NCI-H2196 treated with DMSO at 0.1 percent for 48 hours (cell line): ENCODE measurements at regions not wholly inside any gene's neighbourhood (a gene's known extent, or its start where the extent isn't known, plus 50 kb on each side); places are given as distances from the start of the nearest gene placed in this dataset.
"Not testable (repeated sequence)": the region's sequence is repeated elsewhere in the genome, so short reads cannot be mapped to it uniquely, and the experiment has no call there.

Experiments
- DNase-seq: peaks from one replicate; lab custom pipeline; 2025; ENCODE audit not compliant: unreplicated experiment; lab: John Stamatoyannopoulos, UW

DNA sequence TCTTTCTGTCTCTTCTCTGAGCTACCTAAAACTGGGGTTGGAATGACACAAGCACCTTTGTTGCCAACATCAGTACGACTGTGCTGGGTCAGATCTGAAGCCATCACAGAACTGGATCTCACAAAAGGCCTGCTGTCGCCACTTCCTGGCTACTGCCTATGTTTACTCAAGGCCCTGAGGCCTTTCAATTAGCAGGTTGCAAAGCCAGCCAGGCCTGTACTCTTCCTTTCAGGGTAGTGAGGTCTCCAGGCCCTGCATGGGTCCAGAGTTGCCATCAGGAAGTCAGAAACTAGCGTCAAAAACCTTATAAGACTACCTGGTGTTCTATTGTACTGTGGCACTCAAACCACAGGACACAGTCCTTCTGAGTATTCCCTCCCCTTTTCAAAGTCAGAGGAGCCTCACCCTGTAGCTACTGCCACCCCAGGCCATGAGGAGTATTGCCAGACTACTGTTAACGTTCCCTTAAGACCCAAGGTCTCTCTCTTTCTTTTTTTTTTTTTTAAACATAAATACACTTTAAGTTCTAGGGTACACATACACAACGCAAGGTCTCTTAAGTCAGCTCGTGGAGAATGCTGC is 937.4 kb upstream of the GJE1 start:
- no peak for DNase-seq

DNA sequence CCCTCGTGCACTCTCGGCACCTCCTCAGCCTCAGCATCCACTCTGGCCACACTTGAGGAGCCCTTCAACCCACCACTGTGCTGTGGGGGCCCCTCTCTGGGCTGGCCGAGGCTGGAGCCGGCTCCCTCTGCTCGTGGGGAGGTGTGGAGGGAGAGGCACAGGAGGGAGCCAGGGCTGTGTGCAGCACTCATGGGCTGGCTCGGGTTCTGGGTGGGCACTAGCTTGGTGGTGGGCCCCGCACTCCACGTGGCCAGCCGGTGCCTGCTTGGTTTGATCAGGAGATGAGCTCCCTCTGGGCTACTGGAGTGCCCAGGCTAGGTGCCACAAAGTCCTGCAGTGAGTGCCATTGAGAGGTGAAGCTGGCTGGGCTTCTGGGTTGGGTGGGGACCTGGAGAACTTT is 949.4 kb upstream of the GJE1 start:
- no peak for DNase-seq

DNA sequence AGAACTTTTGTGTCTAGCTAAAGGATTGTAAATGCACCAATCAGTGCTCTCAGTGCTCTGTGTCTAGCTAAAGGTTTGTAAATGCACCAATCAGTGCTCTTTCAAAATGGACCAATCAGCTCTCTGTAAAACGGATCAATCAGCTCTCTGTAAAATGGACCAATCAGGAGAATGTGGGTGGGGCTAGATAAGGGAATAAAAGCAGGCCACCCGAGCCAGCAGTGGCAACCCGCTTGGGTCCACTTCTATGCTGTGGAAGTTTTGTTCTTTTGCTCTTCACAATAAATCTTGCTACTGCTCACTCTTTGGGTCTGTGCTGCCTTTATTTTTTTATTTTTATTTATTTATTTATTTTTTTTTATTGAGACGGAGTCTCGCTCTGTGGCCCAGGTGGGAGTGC is 957.3 kb upstream of the GJE1 start:
- not testable (repeated sequence) for DNase-seq

DNA sequence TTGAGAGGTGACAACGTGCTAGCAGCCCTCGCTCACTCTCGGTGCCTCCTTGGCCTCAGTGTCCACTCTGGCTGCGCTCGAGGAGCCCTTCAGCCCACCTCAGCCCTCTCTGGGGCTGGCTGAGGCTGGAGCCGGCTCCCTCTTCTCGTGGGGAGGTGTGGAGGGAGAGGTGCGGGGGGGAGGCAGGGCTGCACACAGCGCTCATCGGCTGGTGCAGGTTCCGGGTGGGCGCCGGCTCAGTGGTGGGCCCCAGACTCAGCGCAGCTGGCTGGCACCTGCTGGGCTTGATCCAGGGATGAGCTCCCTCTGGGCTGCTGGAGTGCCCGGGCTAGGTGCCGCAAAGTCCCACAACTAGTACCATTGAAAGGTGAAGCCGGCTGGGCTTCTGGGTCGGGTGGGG is 957.8 kb upstream of the GJE1 start:
- no peak for DNase-seq

DNA sequence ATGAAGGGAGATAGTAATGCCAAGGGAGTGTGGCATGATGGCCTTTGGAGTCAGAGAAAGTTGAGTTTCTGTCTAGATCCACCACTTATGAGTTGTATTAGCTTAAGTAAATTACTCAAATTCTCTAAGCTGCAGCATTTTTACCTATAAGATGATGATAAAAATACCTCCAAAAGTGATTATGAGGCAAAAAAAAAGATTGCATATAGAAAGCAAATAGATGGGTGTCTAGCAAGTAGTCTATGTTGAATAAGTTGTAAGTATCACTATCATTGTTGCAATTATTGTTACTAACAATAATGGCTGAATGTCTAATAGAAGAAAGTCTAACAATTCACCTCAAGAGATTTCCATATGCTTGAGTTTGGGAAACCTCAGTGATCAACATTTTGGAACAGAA is 959.2 kb upstream of the GJE1 start:
- DNase-seq = no peak

DNA sequence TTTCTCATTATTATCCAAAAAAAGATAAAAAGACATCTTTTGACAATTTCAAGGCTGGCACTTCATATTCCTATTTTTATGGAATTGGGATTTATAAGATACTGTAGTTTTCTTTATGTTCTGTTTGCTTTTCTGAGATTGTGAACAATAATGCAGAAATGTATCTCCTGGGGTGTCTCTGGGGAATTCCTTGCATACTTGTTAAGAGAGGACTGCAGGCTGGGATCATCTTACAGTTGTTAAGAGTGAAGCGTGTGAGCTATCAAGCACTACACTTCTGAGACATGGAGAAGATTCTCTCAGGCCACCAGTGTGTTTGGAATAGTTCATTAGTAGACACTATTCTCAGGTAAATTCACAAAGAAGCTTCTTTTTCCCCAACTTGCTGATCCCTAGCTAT is 963.3 kb upstream of the GJE1 start:
- no peak for DNase-seq

DNA sequence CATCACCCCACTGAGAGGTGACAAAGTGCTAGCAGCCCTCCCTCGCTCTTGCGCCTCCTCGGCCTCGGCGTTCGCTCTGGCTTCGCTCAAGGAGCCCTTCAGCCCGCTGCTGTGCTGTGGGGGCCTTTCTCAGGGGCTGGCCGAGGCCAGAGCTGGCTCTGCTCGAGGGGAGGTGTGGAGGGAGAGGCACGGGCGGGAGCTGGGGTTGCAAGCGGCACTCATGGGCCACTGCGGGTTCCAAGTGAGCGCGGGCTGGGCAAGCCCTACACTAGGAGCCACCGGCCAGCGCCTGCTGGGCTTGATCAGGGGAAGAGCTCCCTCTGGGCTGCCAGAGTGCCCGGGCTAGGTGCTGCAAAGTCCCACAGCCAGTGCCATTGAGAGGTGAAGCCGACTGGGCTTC is 964.8 kb upstream of the GJE1 start:
- DNase-seq = no peak

DNA sequence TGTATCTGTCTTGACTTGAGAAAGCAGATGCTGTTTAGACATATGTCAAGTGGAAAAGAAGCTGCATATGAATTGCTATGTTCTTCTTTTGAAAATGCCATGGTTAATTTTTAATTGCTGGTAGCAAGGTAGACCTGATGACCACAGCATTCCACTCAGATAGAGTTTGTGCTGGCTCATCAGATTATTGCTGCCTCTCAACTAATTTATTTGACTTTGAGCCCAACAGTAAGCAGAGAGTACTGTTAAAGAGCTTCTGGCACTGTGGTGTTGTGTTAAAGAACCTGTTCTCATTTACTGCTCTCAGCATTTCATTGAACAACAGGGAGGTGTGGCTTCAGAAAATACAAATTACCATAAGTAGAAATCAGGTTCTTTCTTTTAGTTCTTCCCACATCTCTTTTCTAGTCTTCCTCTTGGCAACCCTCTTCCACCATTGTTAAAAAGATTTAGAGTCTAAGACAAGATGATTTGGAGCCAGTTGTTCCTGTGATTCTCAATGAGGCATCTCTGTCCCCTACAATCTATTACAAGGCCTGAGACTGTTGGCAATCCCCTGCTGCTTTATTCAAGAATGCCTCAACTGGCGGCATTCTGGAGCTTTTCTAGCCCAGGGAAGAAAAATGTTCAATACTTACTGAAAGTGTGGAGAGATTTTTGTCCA is 967.6 kb upstream of the GJE1 start:
- DNase-seq = no peak

DNA sequence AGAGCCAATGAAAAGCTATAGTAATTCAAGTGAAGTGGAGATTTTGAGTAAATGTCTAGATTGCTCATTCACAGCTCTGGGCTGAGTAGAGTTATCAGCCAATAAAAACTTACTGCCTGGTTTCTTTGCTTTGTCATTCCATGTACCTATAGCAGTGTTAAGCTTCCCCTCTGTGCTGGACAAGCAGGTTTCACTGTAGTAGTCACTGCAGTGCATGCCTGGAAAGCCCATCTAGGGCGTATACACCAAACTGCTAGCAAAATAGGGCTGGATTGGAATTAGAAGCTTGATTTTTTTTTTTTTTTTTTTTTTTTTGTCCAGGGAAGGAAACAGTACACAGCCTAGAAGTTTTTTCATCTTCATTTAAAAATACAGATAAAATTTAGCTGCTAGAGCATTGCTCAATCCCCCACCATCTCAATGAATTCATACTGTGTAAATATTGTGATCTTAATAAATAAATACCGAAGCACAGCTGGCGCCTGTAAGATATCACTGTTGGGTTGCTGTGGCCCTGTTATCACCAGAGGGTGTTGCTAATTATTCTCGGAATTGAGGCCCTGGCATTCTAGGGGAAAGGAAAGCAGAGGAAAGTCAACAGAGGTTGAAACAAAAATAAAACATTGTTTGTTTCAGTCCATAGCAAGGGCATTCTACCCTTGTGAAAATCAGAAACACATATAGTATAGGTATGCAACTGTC is 968.5 kb upstream of the GJE1 start:
- no peak for DNase-seq

DNA sequence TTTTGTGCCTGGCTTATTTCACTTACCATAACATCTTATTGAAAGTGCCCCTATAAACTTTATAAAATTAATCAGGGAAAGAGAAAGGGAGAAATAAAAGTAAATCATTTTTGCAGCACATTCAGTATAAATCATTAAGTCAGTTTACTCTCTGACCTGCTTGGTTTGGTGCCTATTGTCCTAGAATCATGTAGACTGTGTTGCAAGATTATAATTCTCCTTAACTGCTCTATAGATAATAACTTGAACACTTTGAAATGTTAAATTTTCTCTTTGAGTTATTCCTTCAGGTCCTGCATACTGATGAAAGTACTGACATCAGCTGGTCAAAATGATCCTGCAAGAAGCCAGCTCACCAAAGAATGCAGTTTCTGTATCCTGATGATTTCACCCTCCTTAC is 969.6 kb upstream of the GJE1 start:
- DNase-seq = no peak

DNA sequence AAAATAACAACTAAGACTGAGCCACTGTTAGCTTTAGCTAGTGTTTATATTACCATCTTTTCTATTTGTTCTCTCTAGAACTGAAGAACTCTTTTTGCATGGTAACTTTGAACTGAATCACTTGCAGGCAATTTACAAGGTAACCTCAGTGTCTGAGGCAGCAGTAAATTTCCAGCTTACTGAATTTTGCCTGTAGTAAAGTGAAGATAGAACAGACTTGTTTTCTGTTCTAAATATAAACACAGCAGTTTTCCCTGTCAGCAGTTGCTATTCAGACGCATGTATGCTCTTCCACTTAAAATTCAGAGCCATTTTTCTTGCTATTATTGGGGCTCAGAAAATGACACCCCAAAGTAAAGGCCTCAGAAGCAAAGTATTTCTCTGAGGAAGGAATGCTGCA is 974.0 kb upstream of the GJE1 start:
- no peak for DNase-seq

DNA sequence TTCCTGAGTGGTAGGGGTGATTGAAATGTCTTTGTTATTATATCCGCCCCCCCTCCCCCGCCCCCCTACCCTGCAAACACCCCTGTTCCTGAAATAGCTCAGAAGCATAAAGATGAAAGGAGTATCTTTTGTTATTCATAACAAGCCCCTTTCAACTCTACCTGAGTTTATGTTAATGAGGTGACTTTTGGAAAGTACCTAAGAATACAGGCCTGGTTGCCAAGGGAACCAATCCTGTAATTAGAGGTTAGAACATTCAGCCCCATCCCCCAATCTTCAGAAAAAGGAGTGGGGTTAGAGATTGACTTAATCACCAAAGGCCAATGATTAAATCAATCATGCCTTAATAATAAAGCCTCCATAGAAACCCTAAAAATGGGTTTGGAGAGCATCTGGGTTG is 979.2 kb upstream of the GJE1 start:
- no peak for DNase-seq

DNA sequence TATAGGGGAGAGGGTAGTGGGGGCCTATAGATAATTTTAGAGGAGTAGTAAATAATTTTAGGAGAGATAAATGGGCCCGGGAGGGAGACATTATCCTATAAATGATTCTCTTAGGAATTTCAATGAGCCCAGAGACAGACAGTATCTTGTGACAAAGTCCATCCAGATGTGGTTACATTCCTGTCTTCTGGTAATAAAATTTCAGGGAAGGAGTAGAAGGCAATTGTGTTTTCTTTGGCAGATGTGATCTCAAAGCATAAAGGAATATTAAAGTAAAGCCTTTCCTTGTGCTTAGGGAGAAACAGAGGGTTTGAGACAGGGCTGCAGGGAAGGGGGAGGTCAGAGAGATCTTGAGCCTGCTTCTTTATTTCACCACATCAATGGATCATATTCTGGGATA is 979.8 kb upstream of the GJE1 start:
- no peak for DNase-seq

DNA sequence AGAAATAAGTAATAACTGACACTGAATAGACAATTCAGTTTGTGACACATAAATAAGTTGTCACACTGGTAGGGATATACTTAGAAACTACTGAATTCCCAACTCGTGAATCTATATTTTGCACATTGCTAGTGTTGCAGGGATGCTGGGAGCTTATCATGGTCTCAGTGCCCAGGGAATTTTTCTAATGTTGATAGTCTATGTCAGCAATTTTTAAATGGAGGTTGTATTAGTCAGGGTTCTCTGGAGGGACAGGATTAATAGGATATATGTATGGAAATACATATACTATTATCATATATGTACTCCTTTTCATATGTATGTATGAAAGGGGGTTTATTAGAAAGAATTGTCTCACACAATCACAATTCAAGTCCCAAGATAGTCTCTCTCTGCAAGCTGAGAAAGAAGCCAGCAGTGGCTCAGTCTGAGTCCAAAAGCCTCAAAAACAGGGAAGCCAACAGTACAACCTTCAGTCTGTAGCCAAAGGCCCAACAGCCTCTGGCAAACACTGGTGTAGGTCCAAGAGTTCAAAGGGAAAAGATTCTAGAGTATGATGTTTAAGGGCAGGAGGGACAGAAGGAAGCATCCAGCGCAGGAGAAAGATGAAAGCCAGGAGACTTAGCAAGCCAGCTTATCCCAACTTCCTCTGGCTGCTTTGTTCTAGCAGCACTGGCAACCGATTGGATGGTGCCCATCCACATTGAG is 980.9 kb upstream of the GJE1 start:
- DNase-seq = no peak

DNA sequence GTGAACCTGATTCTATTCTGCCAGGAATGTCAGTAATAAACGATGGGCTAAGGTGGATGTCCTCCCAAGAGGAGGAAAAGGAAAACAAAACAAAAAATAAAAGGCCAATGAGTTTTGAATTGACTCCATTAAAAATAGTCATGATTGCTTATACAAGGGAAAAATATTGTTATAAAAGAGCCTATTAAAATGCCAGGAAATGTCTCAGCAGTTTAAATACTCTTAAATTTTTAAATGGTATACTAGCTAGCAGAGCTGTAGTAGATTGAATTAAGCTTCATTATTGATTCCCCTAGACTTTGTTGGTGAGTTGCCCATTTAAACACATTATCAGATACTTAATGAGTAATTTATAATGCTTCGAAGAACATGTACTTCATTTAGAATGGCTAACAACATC is 990.9 kb upstream of the GJE1 start:
- DNase-seq = no peak

DNA sequence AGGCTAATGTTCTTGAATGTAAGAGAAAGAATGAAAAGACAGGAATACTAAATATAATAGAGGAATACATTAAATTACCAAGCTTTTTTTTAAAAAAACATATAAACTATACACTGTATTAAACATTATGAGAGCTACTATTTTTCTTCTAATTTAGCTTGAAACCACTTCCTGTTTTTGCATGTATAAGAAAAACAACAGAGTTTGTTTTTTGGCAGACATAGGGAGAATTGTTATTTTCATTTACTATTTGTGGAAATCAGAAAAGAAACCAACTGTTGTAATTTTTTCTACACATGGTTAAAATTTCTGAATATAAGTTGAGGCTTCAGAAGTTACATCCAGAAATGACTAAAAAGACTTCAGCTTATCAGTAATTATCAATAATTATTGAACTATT is 991.8 kb upstream of the GJE1 start:
- no peak for DNase-seq

DNA sequence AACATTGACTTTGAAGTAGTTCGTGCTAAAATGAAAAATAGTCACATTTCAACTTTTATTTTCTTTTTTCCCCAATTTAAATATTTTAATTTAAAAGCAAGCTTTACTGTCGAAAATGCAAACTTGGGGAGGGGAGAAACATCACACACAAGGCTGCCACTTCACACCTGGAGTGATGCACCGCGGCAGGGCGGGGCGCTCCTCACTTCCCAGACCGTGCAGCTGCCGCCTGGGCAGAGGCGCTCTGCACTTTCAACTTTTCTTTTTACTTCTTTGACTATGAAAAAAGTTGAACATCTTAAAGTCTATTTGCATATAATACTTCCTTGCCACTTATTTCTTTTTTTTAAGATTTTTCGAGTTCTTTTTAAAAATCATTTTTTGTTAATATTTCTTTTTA is 993.3 kb upstream of the GJE1 start:
- DNase-seq = no peak

DNA sequence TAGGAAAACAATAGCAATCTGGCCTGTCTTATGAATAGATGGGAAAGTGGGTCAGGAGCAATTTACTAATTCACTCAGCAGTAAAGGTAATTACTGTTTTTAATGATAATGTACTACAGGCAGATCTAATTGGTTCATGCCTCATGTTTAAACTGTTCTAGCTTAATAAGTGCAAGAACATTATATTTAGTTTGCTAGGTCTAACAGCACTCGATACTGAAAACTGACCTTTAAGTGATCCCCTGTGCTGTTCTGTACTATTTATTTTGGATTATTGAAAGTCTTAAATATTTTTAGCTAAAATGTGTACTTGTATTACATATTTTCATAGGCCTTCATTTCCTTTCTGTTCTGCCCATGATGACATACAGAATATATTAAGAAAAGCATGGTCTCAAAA is 998.0 kb upstream of the GJE1 start:
- no peak for DNase-seq

DNA sequence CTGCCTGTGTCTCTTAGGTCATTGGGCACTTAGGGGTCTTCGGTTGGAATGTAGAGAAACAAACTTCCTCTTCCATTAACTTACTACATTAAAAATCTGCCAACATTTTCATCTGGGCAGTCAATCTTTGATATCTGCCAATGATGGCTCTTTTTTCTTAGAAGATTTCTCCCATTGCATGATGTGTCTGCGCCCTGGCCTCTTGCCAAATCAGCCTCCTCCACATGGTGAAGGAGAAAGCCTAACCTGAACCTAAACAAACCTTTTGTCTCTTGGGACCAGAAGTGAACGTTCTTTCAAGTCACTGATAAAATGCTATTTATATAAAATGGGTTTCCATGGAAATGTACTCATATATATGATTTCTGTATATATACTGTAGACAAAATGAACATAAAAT is 998.9 kb upstream of the GJE1 start:
- DNase-seq = no peak

DNA sequence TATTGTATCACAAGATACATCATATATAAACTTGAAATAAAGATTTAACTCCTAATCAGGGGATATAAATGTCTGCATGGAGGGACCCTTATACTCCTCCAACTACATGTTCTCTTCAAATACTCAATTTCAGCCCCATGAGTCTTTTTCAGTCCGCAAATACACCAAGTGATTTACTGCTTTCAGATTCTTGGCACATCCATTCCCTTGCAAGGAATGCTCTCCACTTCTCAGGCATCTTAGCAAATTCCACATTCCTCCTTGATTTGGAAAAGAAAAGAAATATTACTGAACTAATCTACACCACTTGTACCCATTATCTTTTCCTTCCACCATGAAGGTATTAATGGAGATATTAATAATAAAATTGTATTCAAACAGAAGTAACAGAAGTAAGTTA is 999.4 kb upstream of the GJE1 start:
- DNase-seq = no peak

DNA sequence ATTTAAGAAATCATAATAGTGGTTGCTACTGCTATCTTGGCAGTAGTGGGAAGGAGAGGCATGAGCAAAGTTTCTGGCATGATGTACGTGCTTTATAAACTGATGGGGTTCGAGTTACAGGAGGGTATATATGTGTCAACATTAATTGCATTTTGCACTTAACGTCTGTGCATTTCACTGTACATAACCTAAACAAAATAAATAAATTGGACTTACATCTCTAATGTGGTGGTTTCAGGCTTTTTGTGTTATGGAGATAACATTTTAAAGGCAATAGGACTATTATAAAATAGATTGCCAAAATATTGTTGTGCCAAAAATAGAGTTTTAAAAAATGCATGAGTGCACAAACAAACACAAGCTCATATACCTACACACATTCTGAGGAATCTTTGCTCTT is 1001.1 kb upstream of the GJE1 start:
- no peak for DNase-seq

DNA sequence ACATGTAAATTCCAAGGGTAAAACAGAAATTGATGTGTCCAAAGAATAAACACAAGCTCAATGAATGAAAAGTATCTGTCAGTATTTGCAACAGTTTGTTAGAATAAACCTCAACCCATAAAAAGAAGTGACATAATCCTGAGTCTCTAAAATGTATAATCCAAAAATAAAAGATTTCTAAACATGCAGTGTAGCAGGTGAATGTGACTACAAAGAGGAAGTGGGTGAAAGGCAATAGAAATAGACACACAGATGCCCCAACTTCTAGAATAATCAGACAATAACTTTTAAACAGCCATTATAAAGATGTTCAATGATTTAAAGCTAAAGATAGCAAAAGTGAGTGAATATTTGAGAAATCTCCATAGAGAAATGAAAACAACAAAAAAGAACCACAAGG is 1009.2 kb upstream of the GJE1 start:
- DNase-seq = no peak
